ENCODE measurements at regions not wholly inside any gene's neighbourhood (a gene's known extent, or its start where the extent isn't known, plus 50 kb on each side); places are given as distances from the start of the nearest gene placed in this dataset.

GRCh38 chr4:83875437-83875836 lies 339.5 kb downstream of the GPAT3 start:
- peaks cover 3% of the 10 kb centered on the region for H3K27me3 Mint-ChIP-seq (ENCODE audit: low read depth)
- no peak for TF ChIP-seq CTCF (IDR thresholded peaks at IDR 0.05; ENCODE audit: unreplicated experiment in 3 of 3)
- no peak overlapping the region for H3K27ac Mint-ChIP-seq
- no peaks in the 10 kb centered on the region for H3K4me1 Mint-ChIP-seq
- no peaks in the 10 kb centered on the region for H3K9me3 Mint-ChIP-seq
- H3K36me3 Mint-ChIP-seq (ENCODE audit: low read depth), result no peaks in the 10 kb centered on the region
- H3K4me3 Mint-ChIP-seq, result no peak overlapping the region

GRCh38 chr4:83873996-83874395 lies 338.1 kb downstream of the GPAT3 start:
- Mint-ChIP-seq H3K4me1 (no peaks in the 10 kb centered on the region), H3K36me3 (ENCODE audit: low read depth) (no peaks in the 10 kb centered on the region), H3K27me3 (ENCODE audit: low read depth) (peaks cover 3% of the 10 kb centered on the region), H3K9me3 (no peaks in the 10 kb centered on the region), H3K4me3 (no peak overlapping the region), H3K27ac (no peak overlapping the region)
- TF ChIP-seq CTCF (IDR thresholded peaks at IDR 0.05; ENCODE audit: unreplicated experiment in 3 of 3), result no peak

- Mint-ChIP-seq H3K27me3 (ENCODE audit: low read depth) (no peaks in the 10 kb centered on the region), H3K27ac (no peak overlapping the region), H3K9me3 (no peaks in the 10 kb centered on the region), H3K36me3 (ENCODE audit: low read depth) (no peaks in the 10 kb centered on the region), H3K4me3 (no peak overlapping the region), H3K4me1 (no peaks in the 10 kb centered on the region)
- no peak for TF ChIP-seq CTCF (IDR thresholded peaks at IDR 0.05; ENCODE audit: unreplicated experiment in 3 of 3)
Measured at GRCh38 chr4:83870328-83870950, 334.5 kb downstream of the GPAT3 start.

GRCh38 chr4:83866834-83867621 lies 331.1 kb downstream of the GPAT3 start:
- TF ChIP-seq CTCF (IDR thresholded peaks at IDR 0.05; ENCODE audit: unreplicated experiment in 3 of 3), result no peak
- H3K4me1 Mint-ChIP-seq, result no peaks in the 10 kb centered on the region
- no peaks in the 10 kb centered on the region for H3K36me3 Mint-ChIP-seq (ENCODE audit: low read depth)
- peaks cover under 1% of the 10 kb centered on the region for H3K27me3 Mint-ChIP-seq (ENCODE audit: low read depth)
- H3K4me3 Mint-ChIP-seq, result no peak overlapping the region
- H3K9me3 Mint-ChIP-seq, result no peaks in the 10 kb centered on the region
- H3K27ac Mint-ChIP-seq, result no peak overlapping the region

GRCh38 chr4:83865417-83866150 lies 329.7 kb downstream of the GPAT3 start:
- peaks cover 4% of the 10 kb centered on the region for H3K27me3 Mint-ChIP-seq (ENCODE audit: low read depth)
- no peaks in the 10 kb centered on the region for H3K36me3 Mint-ChIP-seq (ENCODE audit: low read depth)
- no peaks in the 10 kb centered on the region for H3K4me1 Mint-ChIP-seq
- H3K4me3 Mint-ChIP-seq, result no peak overlapping the region
- H3K9me3 Mint-ChIP-seq, result no peaks in the 10 kb centered on the region
- TF ChIP-seq CTCF (IDR thresholded peaks at IDR 0.05; ENCODE audit: unreplicated experiment in 3 of 3), result no peak
- H3K27ac Mint-ChIP-seq, result no peak overlapping the region
